GM18870 (cell line): ENCODE measurements at regions not wholly inside any gene's neighbourhood (a gene's known extent, or its start where the extent isn't known, plus 50 kb on each side); places are given as distances from the start of the nearest gene placed in this dataset.
"Not testable (repeated sequence)": the region's sequence is repeated elsewhere in the genome, so short reads cannot be mapped to it uniquely, and the experiment has no call there.

Experiments
- ATAC-seq: cut with Tn5 transposase; IDR thresholded peaks from one replicate; pipeline ENCODE4 v1.9.1; 2021; ENCODE audit warnings: moderate library complexity; ENCODE audit not compliant: unreplicated experiment

GRCh38 chr17:70687421-70687820, 518.1 kb downstream of the KCNJ2 start:
- no peak for ATAC-seq

GRCh38 chr17:70691150-70691549, 521.8 kb downstream of the KCNJ2 start:
- no peak for ATAC-seq

GRCh38 chr17:70699408-70699807, 530.1 kb downstream of the KCNJ2 start:
- ATAC-seq, result no peak

GRCh38 chr17:70702683-70703255, 533.4 kb downstream of the KCNJ2 start:
- no peak for ATAC-seq

- no peak for ATAC-seq
Measured at GRCh38 chr17:70709596-70709995, 540.3 kb downstream of the KCNJ2 start.

- ATAC-seq, result no peak
Measured at GRCh38 chr17:70713694-70714093, 544.4 kb downstream of the KCNJ2 start.

- ATAC-seq, result no peak
Measured at GRCh38 chr17:70716551-70716950, 547.2 kb downstream of the KCNJ2 start.

GRCh38 chr17:70717042-70717441, 547.7 kb downstream of the KCNJ2 start:
- ATAC-seq, result no peak

- no peak for ATAC-seq
Measured at GRCh38 chr17:70736375-70736957, 567.1 kb downstream of the KCNJ2 start.

- ATAC-seq, result no peak
Measured at GRCh38 chr17:70739065-70739464, 569.7 kb downstream of the KCNJ2 start.

GRCh38 chr17:70746574-70746973, 577.2 kb downstream of the KCNJ2 start:
- ATAC-seq, result not testable (repeated sequence)

- no peak for ATAC-seq
Measured at GRCh38 chr17:70750983-70751382, 581.7 kb downstream of the KCNJ2 start.

GRCh38 chr17:70752461-70752860, 583.1 kb downstream of the KCNJ2 start:
- not testable (repeated sequence) for ATAC-seq

GRCh38 chr17:70752966-70753467, 583.7 kb downstream of the KCNJ2 start:
- ATAC-seq, result no peak

GRCh38 chr17:70763018-70763417, 593.7 kb downstream of the KCNJ2 start:
- no peak for ATAC-seq

- ATAC-seq, result no peak
Measured at GRCh38 chr17:70767102-70767701, 597.9 kb downstream of the KCNJ2 start.

- no peak for ATAC-seq
Measured at GRCh38 chr17:70769956-70770355, 600.6 kb downstream of the KCNJ2 start.

- ATAC-seq, result no peak
Measured at GRCh38 chr17:70771804-70772386, 602.6 kb downstream of the KCNJ2 start.

GRCh38 chr17:70772761-70773160, 603.4 kb downstream of the KCNJ2 start:
- ATAC-seq, result no peak

GRCh38 chr17:70773258-70773657, 603.9 kb downstream of the KCNJ2 start:
- ATAC-seq, result no peak

GRCh38 chr17:70774339-70775117, 605.2 kb downstream of the KCNJ2 start:
- ATAC-seq, result no peak
